ENCODE measurements at regions not wholly inside any gene's neighbourhood (a gene's known extent, or its start where the extent isn't known, plus 50 kb on each side); places are given as distances from the start of the nearest gene placed in this dataset.
"Not testable (repeated sequence)": the region's sequence is repeated elsewhere in the genome, so short reads cannot be mapped to it uniquely, and the experiment has no call there.

- DNase-seq = no peak
These were observed 65.6 kb upstream of the ACTRT2 start for GRCh38 chr1:2955652-2956051.

- DNase-seq = no peak
These were observed 64.7 kb upstream of the ACTRT2 start for GRCh38 chr1:2956576-2956975.

GRCh38 chr1:2957329-2957728 lies 63.9 kb upstream of the ACTRT2 start:
- DNase-seq = no peak

GRCh38 chr1:2959881-2960280 lies 61.4 kb upstream of the ACTRT2 start:
- not testable (repeated sequence) for DNase-seq

GRCh38 chr1:2961081-2961480 lies 60.2 kb upstream of the ACTRT2 start:
- no peak for DNase-seq

- no peak for DNase-seq
These were observed 59.6 kb upstream of the ACTRT2 start for GRCh38 chr1:2961661-2962060.

GRCh38 chr1:2962061-2962460 lies 59.2 kb upstream of the ACTRT2 start:
- no peak for DNase-seq

GRCh38 chr1:2962541-2962940 lies 58.7 kb upstream of the ACTRT2 start:
- DNase-seq = no peak

GRCh38 chr1:2962946-2963345 lies 58.3 kb upstream of the ACTRT2 start:
- DNase-seq = no peak

- no peak for DNase-seq
These were observed 55.6 kb upstream of the ACTRT2 start for GRCh38 chr1:2965676-2966075.

GRCh38 chr1:2966449-2967328 lies 54.6 kb upstream of the ACTRT2 start:
- DNase-seq = no peak

- DNase-seq = no peak
These were observed 53.9 kb upstream of the ACTRT2 start for GRCh38 chr1:2967329-2967725.

GRCh38 chr1:2967881-2968280 lies 53.4 kb upstream of the ACTRT2 start:
- DNase-seq = peak; percentile 2

- no peak for DNase-seq
These were observed 52.8 kb upstream of the ACTRT2 start for GRCh38 chr1:2968471-2968881.

GRCh38 chr1:2969011-2969844 lies 52.0 kb upstream of the ACTRT2 start:
- no peak for DNase-seq

- no peak for DNase-seq
These were observed 51.4 kb upstream of the ACTRT2 start for GRCh38 chr1:2969845-2970291.

GRCh38 chr1:2970311-2971071 lies 50.8 kb upstream of the ACTRT2 start:
- DNase-seq = no peak

GRCh38 chr1:2971101-2971501 lies 50.2 kb upstream of the ACTRT2 start:
- no peak for DNase-seq
